GM12865 (cell line): ENCODE measurements at regions not wholly inside any gene's neighbourhood (a gene's known extent, or its start where the extent isn't known, plus 50 kb on each side); places are given as distances from the start of the nearest gene placed in this dataset.
A peak's percentile ranks its signal among the peaks of the same experiment; 100 is the strongest.

Experiments
- DNase-seq: peaks from one replicate; pipeline ENCODE4 v3.0.0; 2010; ENCODE audit warnings: low read depth
- H3K4me3 ChIP-seq: 2 replicates; pipeline ENCODE4 v1.5.1; 2011; ENCODE audit warnings: mild to moderate bottlenecking, low read depth, low read length, control low read depth
- CTCF ChIP-seq: IDR thresholded peaks from 2 replicates; pipeline ENCODE4 v1.5.1; 2011; ENCODE audit warnings: low read length, control low read depth, low read depth, inconsistent platforms; ENCODE audit not compliant: insufficient read depth; ENCODE audit errors: missing control alignments

DNA sequence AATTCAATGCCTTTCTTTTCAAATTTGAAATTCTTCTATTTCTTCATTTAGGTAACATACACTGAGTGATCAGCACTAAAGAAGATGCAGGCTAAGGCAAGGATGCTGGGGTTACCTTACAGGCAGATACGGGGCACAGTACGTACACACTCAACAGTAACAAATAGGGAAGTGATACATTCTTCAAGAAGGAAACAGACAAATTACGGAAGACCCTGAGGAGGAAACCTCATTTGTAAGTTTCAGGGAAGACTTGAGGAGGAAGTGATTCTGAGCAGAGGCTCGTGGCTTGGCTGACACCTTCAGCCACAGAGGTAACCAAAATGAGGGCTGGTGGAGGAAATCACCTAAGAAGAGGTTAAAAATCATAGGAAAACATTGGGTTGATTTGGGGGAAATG lies 1108.3 kb upstream of the KLHL29 start:
- no peak overlapping the region for H3K4me3 ChIP-seq
- DNase-seq, result peak; percentile 36
- no peak for TF ChIP-seq CTCF

GRCh38 chr2:22279541-22279940 lies 1105.4 kb upstream of the KLHL29 start:
- no peak for TF ChIP-seq CTCF
- no peak for DNase-seq
- H3K4me3 ChIP-seq, result no peak overlapping the region

GRCh38 chr2:22281033-22281432 lies 1103.9 kb upstream of the KLHL29 start:
- TF ChIP-seq CTCF, result no peak
- no peak for DNase-seq
- H3K4me3 ChIP-seq, result no peak overlapping the region

DNA sequence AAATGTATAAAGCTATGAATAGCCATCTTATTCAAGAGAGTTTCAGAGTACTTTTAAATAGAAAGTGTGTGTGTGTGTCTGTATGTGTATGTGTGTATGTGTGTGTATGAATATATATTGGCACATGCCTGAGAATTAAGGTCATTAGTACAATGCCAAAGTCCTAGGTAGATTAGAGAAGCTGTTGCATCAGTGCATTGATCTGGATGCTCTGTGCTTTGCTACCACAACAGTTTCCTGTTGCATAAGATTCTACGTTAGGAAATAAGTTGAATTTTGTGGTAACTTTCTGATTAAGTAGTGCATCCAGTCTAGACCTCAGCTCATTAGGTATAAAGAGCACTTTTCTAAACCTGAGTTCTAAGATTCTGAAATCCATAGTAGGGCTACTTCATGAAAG lies 1102.8 kb upstream of the KLHL29 start:
- TF ChIP-seq CTCF, result no peak
- H3K4me3 ChIP-seq, result no peak overlapping the region
- no peak for DNase-seq

- no peak for TF ChIP-seq CTCF
- no peak for DNase-seq
- no peak overlapping the region for H3K4me3 ChIP-seq
Observed at GRCh38 chr2:22282916-22283315, 1102.1 kb upstream of the KLHL29 start.

- H3K4me3 ChIP-seq, result no peak overlapping the region
- no peak for TF ChIP-seq CTCF
- no peak for DNase-seq
Observed at GRCh38 chr2:22283436-22283835, 1101.5 kb upstream of the KLHL29 start.

DNA sequence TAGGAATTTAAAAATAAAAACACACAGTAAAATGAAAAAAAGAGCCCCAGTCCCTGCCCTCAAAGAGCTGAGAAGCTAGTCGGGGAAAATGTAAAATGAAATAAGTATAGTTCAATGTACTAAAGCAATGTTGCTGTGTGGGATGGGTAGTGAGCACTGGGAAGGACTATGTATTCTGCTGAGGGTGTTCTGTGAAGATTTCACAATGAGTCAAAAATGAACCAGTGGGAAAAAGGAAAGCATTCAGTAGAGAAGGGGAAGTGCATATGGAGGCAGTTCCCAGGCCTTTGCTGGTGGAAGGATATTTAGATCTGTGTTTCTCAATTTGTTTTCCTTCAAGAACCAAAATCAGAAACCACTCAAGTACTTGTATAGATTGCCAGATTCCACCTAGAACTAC lies 1094.7 kb upstream of the KLHL29 start:
- H3K4me3 ChIP-seq, result no peak overlapping the region
- DNase-seq, result no peak
- no peak for TF ChIP-seq CTCF
